ENCODE measurements at regions not wholly inside any gene's neighbourhood (a gene's known extent, or its start where the extent isn't known, plus 50 kb on each side); places are given as distances from the start of the nearest gene placed in this dataset.

GRCh38 chr5:68591850-68592249 is 376.3 kb downstream of the PIK3R1 start:
- TF ChIP-seq POLR2AphosphoS5 (IDR thresholded peaks at IDR 0.05; ENCODE audit: borderline replicate concordance, low read depth, low read length) (no peak), EZH2 (IDR thresholded peaks at IDR 0.05) (no peak)
